ENCODE measurements at regions not wholly inside any gene's neighbourhood (a gene's known extent, or its start where the extent isn't known, plus 50 kb on each side); places are given as distances from the start of the nearest gene placed in this dataset.

- TF ChIP-seq RAD21 (IDR thresholded peaks at IDR 0.05; ENCODE audit: low read depth) (peak; percentile 32; the same call in 1 of the 2 replicates), USF1 (IDR thresholded peaks at IDR 0.05) (no peak)
These were observed 1256.9 kb downstream of the BRINP3 start for GRCh38 chr1:189220750-189221149.

GRCh38 chr1:189226779-189227178 lies 1250.9 kb downstream of the BRINP3 start:
- no peak for TF ChIP-seq TCF12 (IDR thresholded peaks at IDR 0.05; ENCODE audit: low read depth)
- TF ChIP-seq CEBPB (IDR thresholded peaks at IDR 0.05) = 0 out of 2 replicates have a peak, but pooled peaks have one; percentile 4

GRCh38 chr1:189237008-189237407 lies 1240.7 kb downstream of the BRINP3 start:
- TF ChIP-seq TEAD4 (IDR thresholded peaks at IDR 0.05) (no peak), USF1 (IDR thresholded peaks at IDR 0.05) (no peak), RAD21 (IDR thresholded peaks at IDR 0.05; ENCODE audit: low read depth) (no peak)

- no peak for TF ChIP-seq TEAD4 (IDR thresholded peaks at IDR 0.05)
- TF ChIP-seq EGR1 (IDR thresholded peaks at IDR 0.05) = no peak
- TF ChIP-seq MAX (IDR thresholded peaks at IDR 0.05) = no peak
- TF ChIP-seq RAD21 (IDR thresholded peaks at IDR 0.05; ENCODE audit: low read depth) = no peak
- no peak for TF ChIP-seq CREB1 (IDR thresholded peaks at IDR 0.05; ENCODE audit: low read depth)
- TF ChIP-seq ZBTB7A (IDR thresholded peaks at IDR 0.05; ENCODE audit: low read depth) = no peak
- no peak for TF ChIP-seq NFIC (IDR thresholded peaks at IDR 0.05)
- TF ChIP-seq TCF12 (IDR thresholded peaks at IDR 0.05; ENCODE audit: low read depth) = no peak
- no peak for TF ChIP-seq REST (IDR thresholded peaks at IDR 0.05; ENCODE audit: low read depth)
These were observed 1223.9 kb downstream of the BRINP3 start for GRCh38 chr1:189253601-189254350.

- TF ChIP-seq USF1 (IDR thresholded peaks at IDR 0.05) = peak; percentile 36; the same call in 1 of the 2 replicates
- no peak for TF ChIP-seq EP300 (IDR thresholded peaks at IDR 0.05; ENCODE audit: borderline replicate concordance)
These were observed 1208.7 kb downstream of the BRINP3 start for GRCh38 chr1:189269011-189269410.

- no peak for TF ChIP-seq MAX (IDR thresholded peaks at IDR 0.05)
- TF ChIP-seq YY1 (IDR thresholded peaks at IDR 0.05; ENCODE audit: low read depth) = no peak
- no peak for TF ChIP-seq REST (IDR thresholded peaks at IDR 0.05; ENCODE audit: low read depth)
- TF ChIP-seq EP300 (IDR thresholded peaks at IDR 0.05; ENCODE audit: borderline replicate concordance) = no peak
- no peak for TF ChIP-seq CREB1 (IDR thresholded peaks at IDR 0.05; ENCODE audit: low read depth)
- no peak for TF ChIP-seq TCF12 (IDR thresholded peaks at IDR 0.05; ENCODE audit: low read depth)
- no peak for TF ChIP-seq CEBPB (IDR thresholded peaks at IDR 0.05)
- no peak for TF ChIP-seq ZBTB7A (IDR thresholded peaks at IDR 0.05; ENCODE audit: low read depth)
- no peak for TF ChIP-seq EGR1 (IDR thresholded peaks at IDR 0.05)
- TF ChIP-seq TEAD4 (IDR thresholded peaks at IDR 0.05) = no peak
These were observed 1203.4 kb downstream of the BRINP3 start for GRCh38 chr1:189274267-189274666.

GRCh38 chr1:189275796-189276195 lies 1201.9 kb downstream of the BRINP3 start:
- TF ChIP-seq EGR1 (IDR thresholded peaks at IDR 0.05) = no peak
- TF ChIP-seq FOXM1 (IDR thresholded peaks at IDR 0.05; ENCODE audit: borderline replicate concordance, low read depth) = no peak
